HepG2 (cell line): ENCODE measurements at regions not wholly inside any gene's neighbourhood (a gene's known extent, or its start where the extent isn't known, plus 50 kb on each side); places are given as distances from the start of the nearest gene placed in this dataset.
A peak's percentile ranks its signal among the peaks of the same experiment; 100 is the strongest.
"Not testable (repeated sequence)": the region's sequence is repeated elsewhere in the genome, so short reads cannot be mapped to it uniquely, and the experiment has no call there.

Experiments
- ATAC-seq: fragments of 200-7000 bp; cut with Tn5 transposase; 3 replicates; pipeline ENCODE4 v1.9.1; 2020; ENCODE audit warnings: mild to moderate bottlenecking, moderate library complexity
- BruUV-seq: library from RNA; stranded (reverse); fragments of 400-500 nt; replicated peaks from 2 replicates; lab custom pipeline; 2021; lab: Mats Ljungman, UMichigan
- CTCF ChIA-PET: fragments of 300-600 bp; formaldehyde crosslinking; extraction: SDS; loops from one replicate; lab custom pipeline; 2021; ENCODE audit warnings: low total read pairs, inconsistent platforms, low intra/inter-chr PET ratio; lab: Yijun Ruan, JAX
- POLR2A ChIA-PET: fragments of 350-600 bp; sonication (Branson Sonifier 250); formaldehyde crosslinking; loops from one replicate; lab custom pipeline; 2020; ENCODE audit warnings: antibody characterized with exemption, inconsistent platforms; lab: Yijun Ruan, JAX
- DNase-seq: peaks from one replicate; pipeline ENCODE4 v3.0.0-alpha.2; 2015; ENCODE audit warnings: low spot score
- FAIRE-seq: peaks from 3 replicates; lab custom pipeline; 2011; peaks lifted over from hg19 to GRCh38; lab: Jason Lieb, UNC
- H2AFZ ChIP-seq: one replicate; pipeline ENCODE4 v1.6.1; 2011; ENCODE audit warnings: low read length, inconsistent platforms
- H3K27ac ChIP-seq: fragments of 300-600 bp; 3 replicates; pipeline ENCODE4 v1.8.0; 2011; ENCODE audit warnings: mixed run types, mild to moderate bottlenecking, mixed read lengths, low read length, inconsistent platforms; ENCODE audit not compliant: insufficient read depth; ENCODE audit errors: extremely low read length
- H3K27me3 ChIP-seq, 2 experiments: fragments of 200-600 bp in 1 of 2; 2 replicates in 1 of 2; 3 replicates in 1 of 2; pipeline versions ENCODE4 v1.6.0 to v1.8.0; 2011; ENCODE audit warnings: low read length in 2 of 2, mild to moderate bottlenecking in 2 of 2, moderate library complexity in 2 of 2, inconsistent platforms in 1 of 2; ENCODE audit not compliant: insufficient read depth in 2 of 2, control insufficient read depth in 1 of 2
- H3K36me3 ChIP-seq, 2 experiments: fragments of 200-600 bp in 1 of 2; replicated peaks in 1 of 2; 2 replicates in 1 of 2; 3 replicates in 1 of 2; pipeline versions ENCODE4 v1.5.1 to v1.8.0; 2011; ENCODE audit warnings: low read length in 2 of 2, inconsistent platforms in 1 of 2; ENCODE audit not compliant: insufficient read depth in 2 of 2, control insufficient read depth in 1 of 2
- H3K4me1 ChIP-seq: 2 replicates; pipeline ENCODE4 v1.5.1; 2012; ENCODE audit warnings: low read length, inconsistent platforms; ENCODE audit not compliant: insufficient read depth
- H3K4me2 ChIP-seq: 2 replicates; pipeline ENCODE4 v1.6.0; 2011; ENCODE audit warnings: low read depth, low read length, inconsistent platforms
- H3K4me3 ChIP-seq, 3 experiments: fragments of 200-600 bp in 1 of 3; sonication (generic), shearing (Covaris generic) in 1 of 3; replicated peaks in 1 of 3; 2 replicates each; pipeline ENCODE4 v1.5.1; 2011 to 2016; ENCODE audit warnings: low read length in 3 of 3, inconsistent platforms in 2 of 3, low read depth in 2 of 3, mild to moderate bottlenecking in 2 of 3, control low read depth in 1 of 3, mixed read lengths in 1 of 3; ENCODE audit not compliant: insufficient read depth in 1 of 3
- H3K79me2 ChIP-seq: one replicate; pipeline ENCODE4 v1.6.1; 2011; ENCODE audit warnings: low read length, inconsistent platforms; ENCODE audit not compliant: insufficient read depth
- H3K9ac ChIP-seq: 2 replicates; pipeline ENCODE4 v1.6.0; 2011; ENCODE audit warnings: mild to moderate bottlenecking, low read depth, low read length, inconsistent platforms; ENCODE audit not compliant: insufficient read depth
- H3K9me3 ChIP-seq: 2 replicates; pipeline ENCODE4 v1.5.1; 2012; ENCODE audit warnings: mild to moderate bottlenecking, low read length
- H4K20me1 ChIP-seq: 2 replicates; pipeline ENCODE4 v1.6.0; 2011; ENCODE audit warnings: inconsistent platforms, mild to moderate bottlenecking, low read length, moderate library complexity; ENCODE audit not compliant: insufficient read depth
- FLYWCH1 ChIP-seq: sonication (generic); formaldehyde crosslinking; IDR thresholded peaks from 2 replicates; pipeline ENCODE4 v1.8.1; 2023; ENCODE audit warnings: mild to moderate bottlenecking, missing genetic modification reagents
- FOXA1 ChIP-seq, 2 experiments: fragments of 450-650 bp in 1 of 2; sonication (generic) in 1 of 2; formaldehyde crosslinking in 1 of 2; IDR thresholded peaks; 2 replicates each; pipeline versions ENCODE4 v1.4.0 to v1.6.1; 2016 to 2020; ENCODE audit warnings: missing genetic modification reagents in 1 of 2
- HCFC1 ChIP-seq: fragments of 150-350 bp; IDR thresholded peaks from 2 replicates; pipeline ENCODE4 v1.6.1; 2014; ENCODE audit warnings: low read depth, low read length
- HMG20B ChIP-seq: conservative IDR thresholded peaks from 2 replicates; pipeline ENCODE4 v1.6.1; 2016; ENCODE audit warnings: missing genetic modification reagents, missing compliant biosample characterization
- LCORL ChIP-seq, 2 experiments: fragments of 450-650 bp in 1 of 2; sonication (generic) in 1 of 2; formaldehyde crosslinking in 1 of 2; IDR thresholded peaks; 2 replicates each; pipeline versions ENCODE4 v1.5.0 to v1.6.1; 2017 to 2020; ENCODE audit warnings: antibody characterized with exemption in 1 of 2, missing genetic modification reagents in 1 of 2
- NAIF1 ChIP-seq: sonication (generic); formaldehyde crosslinking; IDR thresholded peaks from 2 replicates; pipeline ENCODE4 v1.5.0; 2020; ENCODE audit warnings: mild to moderate bottlenecking, missing genetic modification reagents, borderline replicate concordance
- NFYB ChIP-seq: sonication (generic); formaldehyde crosslinking; IDR thresholded peaks from 2 replicates; pipeline ENCODE4 v1.4.0; 2020; ENCODE audit warnings: missing genetic modification reagents
- NFYC ChIP-seq: IDR thresholded peaks from 2 replicates; pipeline ENCODE4 v1.6.1; 2016; ENCODE audit warnings: missing genetic modification reagents, missing compliant biosample characterization
- PHF21A ChIP-seq: sonication (generic); formaldehyde crosslinking; IDR thresholded peaks from 2 replicates; pipeline ENCODE4 v1.5.0; 2020; ENCODE audit warnings: mild to moderate bottlenecking, missing genetic modification reagents
- PLSCR1 ChIP-seq: sonication (generic); formaldehyde crosslinking; IDR thresholded peaks from 2 replicates; pipeline ENCODE4 v1.5.0; 2020; ENCODE audit warnings: missing genetic modification reagents, mild to moderate bottlenecking, borderline replicate concordance
- RARA ChIP-seq: IDR thresholded peaks from 2 replicates; pipeline ENCODE4 v1.6.1; 2016; ENCODE audit warnings: missing genetic modification reagents, missing compliant biosample characterization
- SNAPC2 ChIP-seq: sonication (generic); formaldehyde crosslinking; IDR thresholded peaks from 2 replicates; pipeline ENCODE4 v1.8.1; 2022; ENCODE audit warnings: mild to moderate bottlenecking, missing genetic modification reagents
- ZBTB21 ChIP-seq: sonication (generic); formaldehyde crosslinking; IDR thresholded peaks from 2 replicates; pipeline ENCODE4 v1.4.0; 2020; ENCODE audit warnings: missing genetic modification reagents
- ZFP1 ChIP-seq: IDR thresholded peaks from 2 replicates; pipeline ENCODE4 v1.6.1; 2016
- ZKSCAN5 ChIP-seq: sonication (generic); formaldehyde crosslinking; IDR thresholded peaks from 2 replicates; pipeline ENCODE4 v1.5.1; 2020; ENCODE audit warnings: mild to moderate bottlenecking, missing genetic modification reagents
- ZMYM2 ChIP-seq: sonication (generic); formaldehyde crosslinking; IDR thresholded peaks from 2 replicates; pipeline ENCODE4 v1.8.0; 2022; ENCODE audit warnings: mild to moderate bottlenecking, missing genetic modification reagents
- ZNF792 ChIP-seq: IDR thresholded peaks from 2 replicates; pipeline ENCODE4 v1.6.1; 2016
- WGBS: methylation state at CpG from one replicate; pipeline ENCODE4 v1.1.6; 2017; ENCODE audit warnings: low lambda C conversion rate; 5-methylcytosine and 5-hydroxymethylcytosine counted together
- in situ Hi-C: cut with HindIII; loops from 2 replicates; pipeline ENCODE4 v1.10.0; 2017; ENCODE audit warnings: low pct_unique_long_range_greater_than_20kb; ENCODE audit not compliant: extremely low pct_ligation_motif_present
- intact Hi-C: fragments of 100-400 bp; cut with micrococcal nuclease; formaldehyde crosslinking; loops from one replicate; pipeline ENCODE4 v1.10.0; 2022; ENCODE audit not compliant: unreplicated experiment
- TF ChIP-seq, protein P1 (sequence below): IDR thresholded peaks from 2 replicates; pipeline ENCODE4 v1.6.1; 2016; ENCODE audit warnings: mild to moderate bottlenecking

GRCh38 chr6:6952927-6953326 lies 154.8 kb upstream of the RREB1 start:
- H3K36me3 ChIP-seq, POLR2A ChIA-PET: not testable (repeated sequence)
- 75% methylated on average over 6 of the region's 6 CpGs for WGBS

DNA sequence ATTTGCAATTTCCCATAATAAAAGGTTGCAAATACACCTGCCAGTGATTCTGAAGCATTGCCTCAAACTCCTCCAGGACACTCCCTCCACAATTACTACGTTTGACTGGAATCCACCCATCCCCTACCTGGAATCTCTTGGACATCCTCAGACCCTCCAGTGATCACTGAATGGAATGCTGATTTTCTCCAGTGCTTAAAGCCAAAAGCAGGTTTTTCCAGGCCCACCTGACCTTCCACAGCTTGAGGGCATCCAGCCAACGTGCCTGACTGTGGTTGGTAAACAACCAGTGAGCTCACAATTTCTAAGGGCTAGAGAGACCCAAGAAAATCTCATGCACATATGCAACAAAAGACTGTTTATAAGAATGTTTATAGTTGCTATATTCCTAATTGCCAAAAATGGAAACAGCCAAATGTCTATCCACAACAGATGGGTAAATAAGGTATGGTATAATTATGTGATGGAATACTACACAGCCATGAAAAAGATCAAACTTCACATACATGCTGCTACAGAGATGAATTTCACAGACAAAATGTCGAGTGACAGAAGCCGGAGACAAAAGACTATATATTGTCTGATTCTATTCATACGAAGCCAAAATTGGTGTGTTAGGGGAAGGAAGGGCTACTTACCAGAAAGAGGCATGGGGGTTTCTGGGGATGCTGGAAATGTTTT lies 147.1 kb upstream of the RREB1 start:
- in situ Hi-C loops (no loop called here), intact Hi-C loops (no loop called here)
- no peaks in the 10 kb centered on the region for H3K27me3 ChIP-seq
- no peaks in the 10 kb centered on the region for H4K20me1 ChIP-seq
- H3K27ac ChIP-seq: no peak overlapping the region
- no peak for DNase-seq
- FAIRE-seq: no peak
- CTCF ChIA-PET: no interaction called here
- no peaks in the 10 kb centered on the region for H3K79me2 ChIP-seq
- WGBS: 31% methylated on average over 5 of the region's 5 CpGs
- no peak overlapping the region for H3K9ac ChIP-seq
- peaks cover 16% of the 10 kb centered on the region for H3K4me1 ChIP-seq
- TF ChIP-seq ZFP1 (CRISPR knock-in tag) (no peak), RARA (CRISPR knock-in tag) (no peak), ZNF792 (CRISPR knock-in tag) (no peak), NAIF1 (CRISPR knock-in tag) (no peak), FOXA1 (IDR thresholded peaks at IDR 0.05) (no peak), FOXA1 (CRISPR knock-in tag; IDR thresholded peaks at IDR 0.05) (no peak), ZBTB21 (CRISPR knock-in tag) (no peak), FLYWCH1 (CRISPR knock-in tag) (no peak), PLSCR1 (CRISPR knock-in tag) (no peak), PHF21A (CRISPR knock-in tag) (no peak), HMG20B (CRISPR knock-in tag) (no peak), SNAPC2 (CRISPR knock-in tag) (no peak), LCORL (IDR thresholded peaks at IDR 0.05) (no peak), LCORL (CRISPR knock-in tag; IDR thresholded peaks at IDR 0.05) (no peak), HCFC1 (no peak), ZMYM2 (CRISPR knock-in tag) (no peak), ZKSCAN5 (CRISPR knock-in tag) (no peak)
- TF ChIP-seq, protein P1, sequence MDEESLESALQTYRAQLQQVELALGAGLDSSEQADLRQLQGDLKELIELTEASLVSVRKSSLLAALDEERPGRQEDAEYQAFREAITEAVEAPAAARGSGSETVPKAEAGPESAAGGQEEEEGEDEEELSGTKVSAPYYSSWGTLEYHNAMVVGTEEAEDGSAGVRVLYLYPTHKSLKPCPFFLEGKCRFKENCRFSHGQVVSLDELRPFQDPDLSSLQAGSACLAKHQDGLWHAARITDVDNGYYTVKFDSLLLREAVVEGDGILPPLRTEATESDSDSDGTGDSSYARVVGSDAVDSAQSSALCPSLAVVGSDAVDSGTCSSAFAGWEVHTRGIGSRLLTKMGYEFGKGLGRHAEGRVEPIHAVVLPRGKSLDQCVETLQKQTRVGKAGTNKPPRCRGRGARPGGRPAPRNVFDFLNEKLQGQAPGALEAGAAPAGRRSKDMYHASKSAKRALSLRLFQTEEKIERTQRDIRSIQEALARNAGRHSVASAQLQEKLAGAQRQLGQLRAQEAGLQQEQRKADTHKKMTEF (CRISPR knock-in tag): no peak
- no peaks in the 10 kb centered on the region for H3K9me3 ChIP-seq
- POLR2A ChIA-PET: no interaction called here
- no peak for ATAC-seq
- BruUV-seq: no TSS peak
- no peak overlapping the region for H2AFZ ChIP-seq
- no peaks in the 10 kb centered on the region for H3K36me3 ChIP-seq
- H3K4me3 ChIP-seq: no peak overlapping the region
- no peak overlapping the region for H3K4me2 ChIP-seq

More at GRCh38 chr6:6952927-6953326, 154.8 kb upstream of the RREB1 start:
- peaks cover 19% of the 10 kb centered on the region for H3K4me1 ChIP-seq
- H3K4me3 ChIP-seq, H3K79me2 ChIP-seq, FAIRE-seq, H3K9ac ChIP-seq, H3K27me3 ChIP-seq, H2AFZ ChIP-seq, in situ Hi-C loops, DNase-seq, intact Hi-C loops, H4K20me1 ChIP-seq, BruUV-seq, H3K4me2 ChIP-seq, H3K9me3 ChIP-seq, H3K27ac ChIP-seq, ATAC-seq, CTCF ChIA-PET: not testable (repeated sequence)
- TF ChIP-seq NFYC (CRISPR knock-in tag) (peak; percentile 39), NFYB (peak; percentile 53; the same call in 1 of the 2 replicates)
